GM12891 (cell line): ENCODE measurements at regions not wholly inside any gene's neighbourhood (a gene's known extent, or its start where the extent isn't known, plus 50 kb on each side); places are given as distances from the start of the nearest gene placed in this dataset.

ENCODE experiments used
- POLR2A ChIP-seq: IDR thresholded peaks from 2 replicates; pipeline ENCODE4 v1.6.1; 2011; ENCODE audit warnings: low read depth, low read length, control low read depth
- POLR2AphosphoS5 ChIP-seq: IDR thresholded peaks from 2 replicates; pipeline ENCODE4 v1.6.1; 2011; ENCODE audit warnings: low read depth, low read length, control low read depth
- TAF1 ChIP-seq: IDR thresholded peaks from 2 replicates; pipeline ENCODE4 v1.6.1; 2011; ENCODE audit warnings: low read depth, low read length, control low read depth

- TF ChIP-seq TAF1 (no peak), POLR2A (no peak), POLR2AphosphoS5 (no peak)
Observed at GRCh38 chr7:67870396-67870795, 873.8 kb downstream of the TYW1 start.
